ENCODE measurements at regions not wholly inside any gene's neighbourhood (a gene's known extent, or its start where the extent isn't known, plus 50 kb on each side); places are given as distances from the start of the nearest gene placed in this dataset.

DNA sequence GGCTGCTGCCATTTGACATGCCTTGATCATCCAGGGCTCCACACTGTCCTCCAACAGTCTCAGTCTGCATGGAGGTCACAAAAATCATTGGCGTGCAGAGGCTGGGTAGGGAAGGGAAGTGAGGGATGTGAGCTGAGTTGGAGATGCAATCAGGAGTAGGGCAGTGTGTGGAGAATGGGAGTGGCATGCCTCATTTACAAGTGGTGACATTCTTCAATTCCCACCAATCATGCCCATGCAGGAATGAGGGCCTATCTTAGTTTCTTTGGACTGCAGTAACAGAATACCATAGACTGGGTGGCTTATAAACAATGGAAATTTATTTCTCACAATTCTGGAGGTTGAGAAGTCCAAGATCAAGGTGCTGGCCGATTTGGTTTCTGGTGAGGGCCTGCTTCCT is 94.9 kb upstream of the PJA1 start:
- ChIA-PET POLR2A (no interaction called here), CTCF (no interaction called here)
- in situ Hi-C loops (cut with HindIII; ENCODE audit: low pct_unique_long_range_greater_than_20kb, low sequenced_read_pairs) = no loop called here
- intact Hi-C loops (cut with micrococcal nuclease; ENCODE audit: unreplicated experiment) = no loop called here
- Histone ChIP-seq H3K27me3 (ENCODE audit: control insufficient read depth, insufficient read depth, low read length) (no peaks in the 10 kb centered on the region), H3K4me1 (ENCODE audit: control insufficient read depth, insufficient read depth, low read length) (no peaks in the 10 kb centered on the region), H3K27ac (ENCODE audit: low read length) (no peak overlapping the region), H3K36me3 (ENCODE audit: control insufficient read depth, insufficient read depth, low read length) (no peaks in the 10 kb centered on the region), H3K9me3 (ENCODE audit: control insufficient read depth, insufficient read depth, low read depth, low read length) (no peaks in the 10 kb centered on the region), H3K4me3 (ENCODE audit: low read depth in 2 of 2, low read length in 2 of 2) (no peak overlapping the region)
- no peak for DNase-seq (ENCODE audit: low read depth, low spot score)
- TF ChIP-seq TCF7L2 (IDR thresholded peaks at IDR 0.05; ENCODE audit: low read depth, low read length) (no peak), POLR2AphosphoS5 (IDR thresholded peaks at IDR 0.05; ENCODE audit: low read depth, low read length) (no peak), SIN3A (IDR thresholded peaks at IDR 0.05; ENCODE audit: borderline replicate concordance, insufficient read depth, low read depth, low read length) (no peak)
- TF ChIP-seq, protein P1, sequence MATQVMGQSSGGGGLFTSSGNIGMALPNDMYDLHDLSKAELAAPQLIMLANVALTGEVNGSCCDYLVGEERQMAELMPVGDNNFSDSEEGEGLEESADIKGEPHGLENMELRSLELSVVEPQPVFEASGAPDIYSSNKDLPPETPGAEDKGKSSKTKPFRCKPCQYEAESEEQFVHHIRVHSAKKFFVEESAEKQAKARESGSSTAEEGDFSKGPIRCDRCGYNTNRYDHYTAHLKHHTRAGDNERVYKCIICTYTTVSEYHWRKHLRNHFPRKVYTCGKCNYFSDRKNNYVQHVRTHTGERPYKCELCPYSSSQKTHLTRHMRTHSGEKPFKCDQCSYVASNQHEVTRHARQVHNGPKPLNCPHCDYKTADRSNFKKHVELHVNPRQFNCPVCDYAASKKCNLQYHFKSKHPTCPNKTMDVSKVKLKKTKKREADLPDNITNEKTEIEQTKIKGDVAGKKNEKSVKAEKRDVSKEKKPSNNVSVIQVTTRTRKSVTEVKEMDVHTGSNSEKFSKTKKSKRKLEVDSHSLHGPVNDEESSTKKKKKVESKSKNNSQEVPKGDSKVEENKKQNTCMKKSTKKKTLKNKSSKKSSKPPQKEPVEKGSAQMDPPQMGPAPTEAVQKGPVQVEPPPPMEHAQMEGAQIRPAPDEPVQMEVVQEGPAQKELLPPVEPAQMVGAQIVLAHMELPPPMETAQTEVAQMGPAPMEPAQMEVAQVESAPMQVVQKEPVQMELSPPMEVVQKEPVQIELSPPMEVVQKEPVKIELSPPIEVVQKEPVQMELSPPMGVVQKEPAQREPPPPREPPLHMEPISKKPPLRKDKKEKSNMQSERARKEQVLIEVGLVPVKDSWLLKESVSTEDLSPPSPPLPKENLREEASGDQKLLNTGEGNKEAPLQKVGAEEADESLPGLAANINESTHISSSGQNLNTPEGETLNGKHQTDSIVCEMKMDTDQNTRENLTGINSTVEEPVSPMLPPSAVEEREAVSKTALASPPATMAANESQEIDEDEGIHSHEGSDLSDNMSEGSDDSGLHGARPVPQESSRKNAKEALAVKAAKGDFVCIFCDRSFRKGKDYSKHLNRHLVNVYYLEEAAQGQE (IDR thresholded peaks at IDR 0.05; ENCODE audit: insufficient read depth in 1 of 2, low read depth in 2 of 2, low read length in 1 of 2) = no peak
- TF ChIP-seq, protein P2, sequence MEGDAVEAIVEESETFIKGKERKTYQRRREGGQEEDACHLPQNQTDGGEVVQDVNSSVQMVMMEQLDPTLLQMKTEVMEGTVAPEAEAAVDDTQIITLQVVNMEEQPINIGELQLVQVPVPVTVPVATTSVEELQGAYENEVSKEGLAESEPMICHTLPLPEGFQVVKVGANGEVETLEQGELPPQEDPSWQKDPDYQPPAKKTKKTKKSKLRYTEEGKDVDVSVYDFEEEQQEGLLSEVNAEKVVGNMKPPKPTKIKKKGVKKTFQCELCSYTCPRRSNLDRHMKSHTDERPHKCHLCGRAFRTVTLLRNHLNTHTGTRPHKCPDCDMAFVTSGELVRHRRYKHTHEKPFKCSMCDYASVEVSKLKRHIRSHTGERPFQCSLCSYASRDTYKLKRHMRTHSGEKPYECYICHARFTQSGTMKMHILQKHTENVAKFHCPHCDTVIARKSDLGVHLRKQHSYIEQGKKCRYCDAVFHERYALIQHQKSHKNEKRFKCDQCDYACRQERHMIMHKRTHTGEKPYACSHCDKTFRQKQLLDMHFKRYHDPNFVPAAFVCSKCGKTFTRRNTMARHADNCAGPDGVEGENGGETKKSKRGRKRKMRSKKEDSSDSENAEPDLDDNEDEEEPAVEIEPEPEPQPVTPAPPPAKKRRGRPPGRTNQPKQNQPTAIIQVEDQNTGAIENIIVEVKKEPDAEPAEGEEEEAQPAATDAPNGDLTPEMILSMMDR (IDR thresholded peaks at IDR 0.05) = no peak
- ATAC-seq = no peak
- BruUV-seq (replicated peaks) = no TSS peak

DNA sequence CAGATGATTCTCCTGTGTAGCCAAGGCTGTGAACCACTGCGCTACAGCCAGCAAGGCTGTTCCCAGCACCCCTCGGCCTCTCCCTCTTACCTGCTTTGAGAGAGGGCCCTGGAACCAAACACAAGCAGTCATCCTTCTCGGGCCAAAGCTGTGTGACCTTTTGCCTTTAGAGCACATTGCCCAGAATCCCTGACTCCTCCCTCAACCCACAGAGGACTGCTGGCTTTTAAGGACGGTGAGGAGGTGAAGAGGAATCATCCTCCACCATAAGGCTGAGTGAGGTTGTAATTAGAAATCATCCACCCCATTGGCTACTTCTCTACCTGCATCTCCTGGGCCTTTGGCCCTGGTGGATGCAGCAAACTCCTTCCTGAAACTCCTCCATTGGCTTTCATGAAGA is 93.6 kb upstream of the PJA1 start:
- H3K27ac ChIP-seq (ENCODE audit: low read length) = no peak overlapping the region
- ChIA-PET CTCF (no interaction called here), POLR2A (no interaction called here)
- no peaks in the 10 kb centered on the region for H3K4me1 ChIP-seq (ENCODE audit: control insufficient read depth, insufficient read depth, low read length)
- in situ Hi-C loops (cut with HindIII; ENCODE audit: low pct_unique_long_range_greater_than_20kb, low sequenced_read_pairs) = no loop called here
- H3K27me3 ChIP-seq (ENCODE audit: control insufficient read depth, insufficient read depth, low read length) = no peaks in the 10 kb centered on the region
- intact Hi-C loops (cut with micrococcal nuclease; ENCODE audit: unreplicated experiment) = no loop called here
- H3K36me3 ChIP-seq (ENCODE audit: control insufficient read depth, insufficient read depth, low read length) = no peaks in the 10 kb centered on the region
- TF ChIP-seq, protein P2 (IDR thresholded peaks at IDR 0.05) = no peak
- TF ChIP-seq, protein P1 (IDR thresholded peaks at IDR 0.05; ENCODE audit: insufficient read depth in 1 of 2, low read depth in 2 of 2, low read length in 1 of 2) = no peak
- no peak overlapping the region for H3K4me3 ChIP-seq (ENCODE audit: low read depth in 2 of 2, low read length in 2 of 2)
- ATAC-seq = no peak
- no peak for DNase-seq (ENCODE audit: low read depth, low spot score)
- no TSS peak for BruUV-seq (replicated peaks)
- no peaks in the 10 kb centered on the region for H3K9me3 ChIP-seq (ENCODE audit: control insufficient read depth, insufficient read depth, low read depth, low read length)
